Activated naive CD8-positive, alpha-beta T cell treated with anti-CD3 and anti-CD28 coated beads for 36 hours (primary cell): ENCODE measurements at regions not wholly inside any gene's neighbourhood (a gene's known extent, or its start where the extent isn't known, plus 50 kb on each side); places are given as distances from the start of the nearest gene placed in this dataset.

Experiments used
- DNase-seq: peaks from one replicate; pipeline ENCODE4 v3.0.0; 2021
- H3K27ac Mint-ChIP-seq: one replicate; pipeline ENCODE4 v1.8.0; 2022; ENCODE audit warnings: mild to moderate bottlenecking, moderate library complexity, mixed read lengths
- H3K27me3 Mint-ChIP-seq: one replicate; pipeline ENCODE4 v1.8.0; 2022; ENCODE audit warnings: mild to moderate bottlenecking, mixed read lengths
- H3K36me3 Mint-ChIP-seq: one replicate; pipeline ENCODE4 v1.8.0; 2021; ENCODE audit warnings: mild to moderate bottlenecking, mixed read lengths
- H3K4me1 Mint-ChIP-seq: one replicate; pipeline ENCODE4 v1.8.0; 2021; ENCODE audit warnings: mixed read lengths
- H3K4me3 Mint-ChIP-seq: one replicate; pipeline ENCODE4 v1.8.0; 2022; ENCODE audit warnings: mild to moderate bottlenecking, moderate library complexity, mixed read lengths
- H3K9me3 Mint-ChIP-seq: one replicate; pipeline ENCODE4 v1.8.0; 2022; ENCODE audit warnings: mixed read lengths

DNA sequence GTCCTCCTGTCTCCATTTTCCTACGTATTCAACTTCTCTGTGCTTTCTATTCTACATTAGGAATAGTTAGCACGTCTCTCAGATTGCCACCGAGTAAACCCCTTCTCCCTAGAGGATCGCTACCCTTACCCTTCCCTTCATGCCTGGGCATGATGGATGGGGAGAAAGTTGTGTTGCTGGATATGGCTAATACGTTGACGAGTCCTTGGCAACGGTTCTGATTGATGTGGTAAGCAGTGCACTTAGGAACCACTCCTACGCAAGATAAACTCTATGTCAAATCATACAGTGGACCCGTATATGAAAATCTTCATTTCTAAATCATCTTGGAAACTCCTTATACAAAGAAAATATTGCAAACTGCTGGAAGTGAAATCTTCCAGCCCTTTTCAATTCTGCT is 224.5 kb downstream of the EFNB2 start:
- Mint-ChIP-seq H3K4me3 (no peak overlapping the region), H3K36me3 (no peaks in the 10 kb centered on the region), H3K9me3 (peaks cover 12% of the 10 kb centered on the region), H3K27me3 (no peaks in the 10 kb centered on the region), H3K4me1 (no peaks in the 10 kb centered on the region), H3K27ac (no peak overlapping the region)
- DNase-seq, result no peak

DNA sequence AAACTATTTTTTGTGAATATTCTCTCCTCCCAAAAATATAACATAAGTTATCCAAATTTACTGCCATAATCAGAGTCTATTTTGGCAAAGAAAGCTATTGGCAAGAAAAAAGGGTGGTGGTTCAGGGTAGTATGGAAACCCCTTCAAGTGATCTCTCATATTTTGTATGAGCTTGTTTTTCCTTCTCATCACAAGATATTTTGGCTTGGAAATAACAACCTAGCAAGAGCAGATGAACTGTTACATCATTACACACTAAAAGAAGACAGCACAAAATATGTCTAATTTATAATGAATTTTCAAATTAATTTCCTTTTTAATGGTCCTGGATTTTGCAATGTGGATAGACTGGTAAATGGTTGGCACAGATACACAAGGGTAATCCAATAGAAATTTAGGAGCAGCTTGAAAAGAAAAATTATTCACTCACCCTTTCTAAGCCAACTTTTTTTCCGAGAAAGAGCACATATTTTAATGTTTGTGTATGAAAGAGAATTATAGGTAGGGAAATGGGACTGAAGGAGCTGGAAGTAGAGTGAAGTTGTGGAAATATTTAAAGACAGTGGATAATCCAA is 225.1 kb downstream of the EFNB2 start:
- no peaks in the 10 kb centered on the region for H3K36me3 Mint-ChIP-seq
- no peaks in the 10 kb centered on the region for H3K27me3 Mint-ChIP-seq
- H3K4me3 Mint-ChIP-seq, result no peak overlapping the region
- no peaks in the 10 kb centered on the region for H3K4me1 Mint-ChIP-seq
- DNase-seq, result no peak
- H3K9me3 Mint-ChIP-seq, result peaks cover 12% of the 10 kb centered on the region
- no peak overlapping the region for H3K27ac Mint-ChIP-seq

DNA sequence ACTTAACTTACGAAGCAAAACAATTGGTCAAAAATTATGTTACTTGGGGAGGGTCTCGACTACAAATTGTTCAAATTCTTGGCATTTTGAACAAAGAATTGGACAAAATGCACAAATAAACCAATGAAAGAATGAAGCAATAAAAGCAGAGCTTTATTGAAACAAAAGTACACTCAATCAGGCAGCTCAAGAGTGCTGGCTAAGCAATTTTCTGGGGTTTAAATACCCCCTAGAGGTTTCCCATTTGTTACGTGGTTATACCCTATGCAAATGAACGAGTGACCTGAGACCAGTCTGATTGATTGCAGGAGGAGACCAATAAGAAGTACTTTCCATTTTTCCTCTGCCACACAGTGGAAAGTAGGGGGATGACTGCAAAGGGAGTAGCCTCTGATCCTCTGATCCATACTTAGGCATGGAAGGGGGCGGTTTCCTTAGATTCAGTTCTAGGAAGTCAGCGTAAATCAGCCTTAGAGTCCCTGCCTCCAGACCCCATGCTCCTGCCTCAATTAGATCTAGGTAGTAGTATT is 228.6 kb downstream of the EFNB2 start:
- H3K4me1 Mint-ChIP-seq, result no peaks in the 10 kb centered on the region
- no peak overlapping the region for H3K4me3 Mint-ChIP-seq
- H3K27ac Mint-ChIP-seq, result no peak overlapping the region
- H3K27me3 Mint-ChIP-seq, result no peaks in the 10 kb centered on the region
- no peak for DNase-seq
- peaks cover 14% of the 10 kb centered on the region for H3K9me3 Mint-ChIP-seq
- no peaks in the 10 kb centered on the region for H3K36me3 Mint-ChIP-seq

DNA sequence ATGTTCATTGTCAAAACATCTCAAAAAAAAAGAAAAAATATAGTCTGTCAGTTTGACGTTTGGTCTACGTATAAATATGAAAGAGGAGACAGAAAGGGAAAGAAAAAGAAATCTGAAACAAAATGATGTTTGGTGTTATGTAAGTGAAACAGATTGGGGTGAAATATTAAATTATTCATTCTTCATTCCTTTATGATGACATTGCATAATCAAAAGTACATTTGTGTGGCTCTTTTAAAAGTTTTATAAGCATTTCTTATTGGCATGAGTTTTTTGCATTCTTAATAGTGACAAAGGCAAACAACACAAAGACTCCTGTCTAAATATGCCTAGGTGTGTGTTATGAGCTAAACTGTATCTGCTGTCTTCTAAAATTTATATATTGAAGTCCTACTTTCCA is 232.6 kb downstream of the EFNB2 start:
- DNase-seq, result no peak
- Mint-ChIP-seq H3K36me3 (no peaks in the 10 kb centered on the region), H3K4me3 (no peak overlapping the region), H3K9me3 (peaks cover 10% of the 10 kb centered on the region), H3K27me3 (peaks cover 3% of the 10 kb centered on the region), H3K4me1 (no peaks in the 10 kb centered on the region), H3K27ac (no peak overlapping the region)

DNA sequence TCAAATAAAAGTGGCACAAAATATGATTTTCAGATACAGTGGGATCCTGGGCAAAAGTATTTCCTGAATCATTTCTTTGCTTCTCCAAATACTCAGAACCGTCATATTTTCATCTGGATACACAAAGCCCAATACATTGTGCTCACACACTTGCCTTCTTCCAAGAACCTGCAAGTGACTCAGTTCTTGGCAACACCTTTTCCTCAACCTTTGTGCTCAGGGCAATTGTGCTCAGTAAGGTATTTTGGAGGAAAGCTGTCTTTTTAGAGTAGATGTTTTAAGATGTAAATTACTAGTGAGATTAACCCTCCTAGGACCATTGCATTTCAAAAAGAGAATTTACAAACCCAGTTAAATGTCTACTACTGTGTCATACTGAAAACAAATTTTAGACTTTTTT is 233.5 kb downstream of the EFNB2 start:
- Mint-ChIP-seq H3K27me3 (peaks cover 3% of the 10 kb centered on the region), H3K27ac (no peak overlapping the region), H3K36me3 (no peaks in the 10 kb centered on the region), H3K4me3 (no peak overlapping the region), H3K9me3 (peaks cover 3% of the 10 kb centered on the region), H3K4me1 (no peaks in the 10 kb centered on the region)
- DNase-seq, result no peak

DNA sequence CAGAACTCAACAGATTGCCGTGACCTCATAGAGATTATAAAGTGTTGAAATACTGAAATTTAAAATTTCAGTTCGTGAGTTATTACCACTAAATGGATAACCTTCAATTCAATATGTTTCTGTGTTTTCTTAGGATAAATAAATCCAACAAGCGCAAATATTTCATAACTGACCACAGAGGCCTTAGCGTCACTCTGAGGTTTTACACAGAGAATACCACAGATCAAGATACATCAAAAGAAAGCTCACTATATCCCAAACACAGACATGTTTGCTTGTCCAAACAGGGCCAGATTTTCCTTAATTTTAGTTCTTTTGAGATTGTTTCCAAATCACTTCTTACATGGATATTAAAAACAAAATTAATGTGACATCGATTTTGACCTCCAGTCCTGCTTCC is 235.8 kb downstream of the EFNB2 start:
- H3K9me3 Mint-ChIP-seq, result peaks cover 2% of the 10 kb centered on the region
- H3K4me3 Mint-ChIP-seq, result no peak overlapping the region
- DNase-seq, result no peak
- no peaks in the 10 kb centered on the region for H3K36me3 Mint-ChIP-seq
- no peak overlapping the region for H3K27ac Mint-ChIP-seq
- H3K27me3 Mint-ChIP-seq, result peaks cover 3% of the 10 kb centered on the region
- H3K4me1 Mint-ChIP-seq, result no peaks in the 10 kb centered on the region

DNA sequence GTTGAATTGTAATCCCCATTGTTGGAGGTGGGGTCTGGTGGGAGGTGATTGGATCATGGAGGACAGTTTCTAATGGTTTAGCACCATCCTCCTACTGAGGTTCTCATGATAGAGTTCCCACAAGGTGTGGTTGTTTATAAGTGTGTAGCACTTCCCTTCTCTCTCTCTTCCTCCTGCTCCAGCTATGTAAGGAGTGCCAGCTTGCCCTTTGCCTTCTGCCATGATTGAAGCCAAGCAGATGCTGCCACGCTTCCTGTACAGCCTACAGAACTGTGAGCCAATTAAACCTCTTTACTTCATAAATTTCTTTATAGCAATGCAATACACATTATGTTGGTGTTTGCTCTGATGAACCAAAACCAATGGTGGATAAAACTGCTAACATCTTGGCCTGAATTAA is 238.2 kb downstream of the EFNB2 start:
- H3K27ac Mint-ChIP-seq, result no peak overlapping the region
- peaks cover 3% of the 10 kb centered on the region for H3K27me3 Mint-ChIP-seq
- DNase-seq, result no peak
- no peaks in the 10 kb centered on the region for H3K36me3 Mint-ChIP-seq
- H3K4me3 Mint-ChIP-seq, result no peak overlapping the region
- H3K9me3 Mint-ChIP-seq, result no peaks in the 10 kb centered on the region
- H3K4me1 Mint-ChIP-seq, result no peaks in the 10 kb centered on the region

DNA sequence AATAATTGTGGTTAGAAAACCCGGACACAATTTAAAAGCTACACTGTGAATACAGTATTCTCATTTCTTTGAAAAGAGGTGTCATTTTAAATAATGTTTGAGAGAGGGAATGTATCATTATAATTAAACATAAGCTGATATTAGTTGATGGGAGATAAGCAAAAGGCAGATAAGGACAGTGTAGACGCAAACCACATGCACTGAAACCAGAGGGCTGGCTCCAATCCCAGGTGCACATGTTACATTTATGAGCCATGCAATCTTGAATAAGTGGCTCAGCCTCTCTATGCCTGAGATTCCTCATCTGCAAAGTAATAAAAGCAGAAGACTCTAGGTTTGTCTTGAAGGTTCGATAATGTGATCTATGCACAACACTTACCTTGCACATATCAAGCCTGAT is 238.7 kb downstream of the EFNB2 start:
- no peak overlapping the region for H3K4me3 Mint-ChIP-seq
- H3K27me3 Mint-ChIP-seq, result peaks cover 3% of the 10 kb centered on the region
- no peaks in the 10 kb centered on the region for H3K9me3 Mint-ChIP-seq
- H3K27ac Mint-ChIP-seq, result no peak overlapping the region
- DNase-seq, result no peak
- no peaks in the 10 kb centered on the region for H3K36me3 Mint-ChIP-seq
- no peaks in the 10 kb centered on the region for H3K4me1 Mint-ChIP-seq

DNA sequence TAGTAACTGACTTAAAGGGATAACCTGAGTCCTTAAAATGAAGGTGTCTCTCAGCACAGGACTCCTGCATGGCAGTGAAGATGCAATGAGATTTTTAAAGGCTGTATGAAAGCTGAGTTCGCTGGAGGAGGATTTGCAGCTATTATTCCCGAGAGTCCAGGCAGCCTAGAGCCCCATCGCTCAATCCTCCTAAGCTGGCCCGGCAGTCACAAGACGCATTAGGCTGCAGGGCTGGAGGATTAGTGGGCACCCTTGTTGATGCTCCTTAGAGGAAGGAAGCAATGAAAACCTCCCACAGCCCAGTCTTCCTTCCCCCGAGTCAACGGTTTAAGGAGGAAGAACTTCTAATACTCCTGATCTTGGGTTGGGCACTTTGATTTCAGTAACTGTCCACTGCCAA is 239.5 kb downstream of the EFNB2 start:
- Mint-ChIP-seq H3K4me1 (no peaks in the 10 kb centered on the region), H3K4me3 (no peak overlapping the region), H3K9me3 (no peaks in the 10 kb centered on the region), H3K36me3 (no peaks in the 10 kb centered on the region), H3K27me3 (peaks cover 3% of the 10 kb centered on the region), H3K27ac (no peak overlapping the region)
- no peak for DNase-seq

DNA sequence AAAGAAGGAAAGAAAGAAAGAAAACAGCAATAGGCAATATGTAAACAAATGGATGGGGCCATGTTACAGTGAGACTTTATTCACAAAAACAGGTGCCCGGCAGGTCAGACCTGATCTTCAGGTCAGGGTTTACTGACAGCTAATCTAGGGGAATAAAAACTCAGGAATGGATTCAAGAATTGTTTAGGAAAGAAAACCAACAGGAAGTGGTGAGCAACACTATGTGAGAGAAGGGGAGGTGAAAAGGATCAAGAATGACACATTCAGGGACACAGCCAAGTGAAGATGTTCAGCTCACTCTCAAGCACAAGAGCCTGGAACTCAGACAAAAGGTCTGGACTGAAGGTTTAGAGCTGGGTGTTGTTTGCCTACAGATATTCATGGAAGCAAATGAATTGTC is 244.5 kb downstream of the EFNB2 start:
- Mint-ChIP-seq H3K9me3 (no peaks in the 10 kb centered on the region), H3K36me3 (no peaks in the 10 kb centered on the region)

DNA sequence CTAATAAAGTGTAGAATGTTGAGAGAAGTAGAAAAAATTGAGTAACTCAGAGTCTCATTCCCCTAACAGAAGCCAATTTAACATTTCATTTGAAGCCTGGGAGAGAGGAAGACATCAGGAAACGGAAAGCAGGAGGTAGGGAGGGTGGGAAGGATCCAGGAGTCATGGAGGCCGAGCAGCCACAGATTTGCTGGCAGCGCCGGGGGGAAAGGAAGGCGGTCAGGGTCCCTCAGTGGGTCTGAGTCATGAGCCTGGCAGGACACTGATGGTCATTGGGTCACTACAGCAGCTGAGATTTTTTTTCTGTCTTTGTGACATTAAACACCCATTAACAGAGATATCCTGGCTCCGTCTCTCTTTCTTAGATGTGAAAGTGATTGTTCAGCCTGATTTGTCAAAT is 248.1 kb downstream of the EFNB2 start:
- H3K4me1 Mint-ChIP-seq, result no peaks in the 10 kb centered on the region
- H3K4me3 Mint-ChIP-seq, result no peak overlapping the region
- no peaks in the 10 kb centered on the region for H3K9me3 Mint-ChIP-seq
- H3K27me3 Mint-ChIP-seq, result peaks cover 4% of the 10 kb centered on the region
- no peaks in the 10 kb centered on the region for H3K36me3 Mint-ChIP-seq
- no peak for DNase-seq
- no peak overlapping the region for H3K27ac Mint-ChIP-seq

More for the DNA sequence above, 244.5 kb downstream of the EFNB2 start:
- Mint-ChIP-seq H3K4me3 (no peak overlapping the region), H3K4me1 (no peaks in the 10 kb centered on the region), H3K27ac (no peak overlapping the region), H3K27me3 (peaks cover 4% of the 10 kb centered on the region)
- DNase-seq, result no peak

DNA sequence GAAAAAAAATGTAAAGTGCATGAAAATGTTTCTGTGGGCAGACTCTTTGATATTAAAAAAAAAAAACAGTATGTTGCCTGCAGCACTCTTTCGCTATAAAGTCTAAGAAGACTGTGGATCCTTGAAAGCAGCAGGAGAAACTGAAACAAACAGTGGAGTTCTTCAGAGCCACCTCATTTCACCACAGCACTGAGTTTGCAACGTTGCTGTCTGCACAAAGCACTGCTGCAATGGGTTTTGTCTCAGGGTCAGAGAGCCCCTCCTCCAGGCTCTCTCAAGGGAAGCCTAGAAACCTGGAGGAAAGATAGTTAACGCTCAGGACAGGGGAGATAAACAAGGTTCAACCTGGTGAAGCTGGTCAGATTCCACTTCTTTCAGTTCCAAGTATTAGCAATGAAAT is 248.7 kb downstream of the EFNB2 start:
- Mint-ChIP-seq H3K27me3 (peaks cover 4% of the 10 kb centered on the region), H3K27ac (no peak overlapping the region), H3K4me1 (no peaks in the 10 kb centered on the region), H3K9me3 (no peaks in the 10 kb centered on the region), H3K36me3 (no peaks in the 10 kb centered on the region), H3K4me3 (no peak overlapping the region)
- DNase-seq, result no peak

DNA sequence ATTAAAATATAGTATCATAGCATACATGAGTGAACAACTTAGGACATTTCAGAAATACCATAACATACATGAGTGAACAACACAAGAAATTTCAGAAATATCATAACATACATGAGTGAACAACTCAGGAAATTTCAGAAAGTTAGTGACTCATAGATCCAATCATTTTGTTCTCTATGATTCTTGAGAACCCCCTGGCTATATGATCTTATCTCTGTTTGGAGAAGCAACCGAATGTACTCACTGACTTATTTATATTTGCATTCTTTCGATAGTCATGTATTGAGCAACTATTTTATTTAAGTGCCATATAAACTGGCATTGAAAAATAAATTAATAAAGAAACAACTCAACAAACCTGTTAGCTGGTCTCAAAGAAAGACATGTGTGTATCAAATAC is 251.1 kb downstream of the EFNB2 start:
- Mint-ChIP-seq H3K4me3 (no peak overlapping the region), H3K36me3 (no peaks in the 10 kb centered on the region)

DNA sequence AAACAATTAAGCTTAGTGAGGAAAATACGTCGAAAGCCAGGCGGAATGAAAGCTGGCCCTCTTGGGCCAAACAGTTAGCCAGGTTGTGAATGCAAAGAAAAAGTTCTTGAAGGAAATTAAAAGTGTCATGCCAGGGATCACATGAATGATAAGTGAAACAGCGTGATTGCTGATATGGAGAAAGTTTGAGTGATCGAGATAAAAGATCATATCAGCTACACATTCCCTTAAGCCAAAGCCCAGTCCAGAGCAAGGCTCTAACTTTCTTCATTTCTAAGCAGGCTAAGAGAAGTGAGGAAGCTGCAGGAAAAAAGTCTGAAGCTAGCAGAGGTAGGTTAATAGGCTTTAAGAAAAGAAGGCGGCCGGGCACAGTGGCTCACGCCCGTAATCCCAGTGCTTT is 254.0 kb downstream of the EFNB2 start:
- no peak for DNase-seq
- no peak overlapping the region for H3K27ac Mint-ChIP-seq
- no peaks in the 10 kb centered on the region for H3K9me3 Mint-ChIP-seq
- no peak overlapping the region for H3K4me3 Mint-ChIP-seq
- no peaks in the 10 kb centered on the region for H3K36me3 Mint-ChIP-seq
- H3K4me1 Mint-ChIP-seq, result no peaks in the 10 kb centered on the region
- H3K27me3 Mint-ChIP-seq, result peaks cover 3% of the 10 kb centered on the region

More for the DNA sequence above, 251.1 kb downstream of the EFNB2 start:
- H3K4me1 Mint-ChIP-seq, result no peaks in the 10 kb centered on the region
- H3K27me3 Mint-ChIP-seq, result peaks cover 7% of the 10 kb centered on the region
- no peaks in the 10 kb centered on the region for H3K9me3 Mint-ChIP-seq
- no peak for DNase-seq
- H3K27ac Mint-ChIP-seq, result no peak overlapping the region

DNA sequence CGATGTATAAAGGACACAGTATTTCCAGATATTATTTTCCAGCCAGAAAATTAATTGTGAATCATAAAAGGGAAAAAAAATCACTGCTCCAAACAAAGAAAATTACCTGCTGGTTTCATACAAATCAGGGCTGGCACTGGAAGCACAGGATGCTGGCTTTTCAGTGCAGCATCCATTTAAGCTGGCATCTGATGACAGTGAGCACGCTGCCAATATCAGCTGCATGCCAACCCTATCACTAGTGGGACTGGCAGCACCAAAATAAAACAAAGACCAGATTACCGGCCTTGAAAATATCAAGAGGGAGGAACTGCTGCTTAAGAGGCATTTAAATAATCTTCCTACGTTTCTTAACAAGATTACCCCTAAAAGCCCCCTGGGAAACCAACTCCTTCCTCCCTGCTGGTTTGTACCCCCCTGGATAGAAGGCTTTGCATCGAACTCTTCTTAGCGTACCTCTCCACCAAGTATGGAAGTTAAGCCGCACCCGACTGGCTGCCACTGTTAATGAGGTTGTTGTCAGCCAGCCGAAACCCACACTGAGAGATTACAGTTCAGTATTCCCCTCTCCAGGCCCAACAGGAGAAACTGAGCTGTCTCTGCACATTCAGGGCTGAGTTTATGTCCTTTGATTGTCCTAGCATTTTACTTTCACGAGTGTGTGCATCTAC is 257.8 kb downstream of the EFNB2 start:
- Mint-ChIP-seq H3K4me1 (no peaks in the 10 kb centered on the region), H3K27ac (no peak overlapping the region)

DNA sequence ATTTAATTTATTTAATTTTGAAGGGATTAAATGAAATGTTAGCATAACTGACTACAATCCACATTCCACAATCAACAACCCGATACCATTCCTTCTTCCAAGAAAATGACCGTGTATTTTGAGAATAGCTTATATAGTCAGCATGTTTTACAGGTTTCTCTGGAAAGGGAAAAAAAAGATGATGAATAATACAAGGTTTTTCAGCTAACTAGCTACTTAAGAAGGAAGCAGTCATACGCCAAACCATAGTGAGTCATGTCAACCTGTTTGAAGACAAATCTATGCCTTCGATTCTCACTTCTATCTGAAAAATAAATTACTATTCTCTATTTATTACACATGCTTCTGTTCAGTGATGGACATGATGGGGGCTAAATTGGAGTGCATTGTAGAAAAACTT is 258.6 kb downstream of the EFNB2 start:
- Mint-ChIP-seq H3K4me3 (no peak overlapping the region), H3K27ac (no peak overlapping the region), H3K4me1 (no peaks in the 10 kb centered on the region), H3K27me3 (peaks cover 3% of the 10 kb centered on the region), H3K9me3 (no peaks in the 10 kb centered on the region), H3K36me3 (no peaks in the 10 kb centered on the region)
- no peak for DNase-seq

More for the DNA sequence above, 257.8 kb downstream of the EFNB2 start:
- peaks cover 3% of the 10 kb centered on the region for H3K27me3 Mint-ChIP-seq
- H3K36me3 Mint-ChIP-seq, result no peaks in the 10 kb centered on the region
- no peaks in the 10 kb centered on the region for H3K9me3 Mint-ChIP-seq
- DNase-seq, result no peak
- H3K4me3 Mint-ChIP-seq, result no peak overlapping the region
